Gastroesophageal sphincter (tissue), 3 donors: ENCODE measurements at regions not wholly inside any gene's neighbourhood (a gene's known extent, or its start where the extent isn't known, plus 50 kb on each side); places are given as distances from the start of the nearest gene placed in this dataset.

ENCODE experiments used
- CTCF ChIP-seq, 4 experiments: fragments of 200-600 bp in 2 of 4; fragments of 450-650 bp in 2 of 4; sonication (generic) in 1 of 4; IDR thresholded peaks; one replicate each; pipeline ENCODE4 v1.5.1; 2017 to 2019; ENCODE audit warnings: antibody characterized with exemption in 4 of 4, mild to moderate bottlenecking in 2 of 4, moderate library complexity in 2 of 4
- EP300 ChIP-seq: sonication (generic); formaldehyde crosslinking; IDR thresholded peaks from one replicate; pipeline ENCODE4 v1.6.1; 2017; ENCODE audit warnings: antibody characterized with exemption, mild to moderate bottlenecking
- POLR2A ChIP-seq, 2 donors: fragments of 450-650 bp; IDR thresholded peaks; one replicate each; pipeline ENCODE4 v1.6.1; 2017; ENCODE audit warnings: antibody characterized with exemption in 2 of 2, mild to moderate bottlenecking in 2 of 2, moderate library complexity in 1 of 2
- POLR2AphosphoS5 ChIP-seq: sonication (generic); formaldehyde crosslinking; IDR thresholded peaks from one replicate; pipeline ENCODE4 v1.6.1; 2017; ENCODE audit warnings: antibody characterized with exemption

- TF ChIP-seq EP300 (no peak), CTCF (IDR thresholded peaks at IDR 0.05) (peak; percentile 64 to 78 (median 70)), POLR2AphosphoS5 (no peak), POLR2A (IDR thresholded peaks at IDR 0.05) (no peak)
Measured at GRCh38 chr14:53295985-53296582, 143.0 kb upstream of the DDHD1 start.
